Calu3 (cell line): ENCODE measurements at regions not wholly inside any gene's neighbourhood (a gene's known extent, or its start where the extent isn't known, plus 50 kb on each side); places are given as distances from the start of the nearest gene placed in this dataset.

Experiments used
- BruUV-seq: library from RNA; stranded (reverse); fragments of 400-500 nt; replicated peaks from 2 replicates; lab custom pipeline; 2021; lab: Mats Ljungman, UMichigan
- CTCF ChIA-PET: fragments of 300-600 bp; sonication (Branson Sonifier 250); formaldehyde crosslinking; loops from one replicate; lab custom pipeline; 2022; ENCODE audit warnings: antibody characterized with exemption; lab: Charles Lee
- DNase-seq: peaks from one replicate; pipeline ENCODE4 v3.0.0; 2022
- H3K27ac Mint-ChIP-seq: one replicate; pipeline ENCODE4 v1.8.0; 2022; ENCODE audit warnings: mixed read lengths; ENCODE audit not compliant: unreplicated experiment
- H3K27me3 Mint-ChIP-seq: one replicate; pipeline ENCODE4 v1.8.0; 2022; ENCODE audit warnings: mixed read lengths; ENCODE audit not compliant: unreplicated experiment
- H3K36me3 Mint-ChIP-seq: one replicate; pipeline ENCODE4 v1.8.0; 2022; ENCODE audit warnings: mild to moderate bottlenecking, moderate library complexity, mixed read lengths; ENCODE audit not compliant: insufficient read depth, unreplicated experiment
- H3K4me1 Mint-ChIP-seq: one replicate; pipeline ENCODE4 v1.8.0; 2022; ENCODE audit warnings: mild to moderate bottlenecking, low read depth, mixed read lengths; ENCODE audit not compliant: unreplicated experiment
- H3K4me3 Mint-ChIP-seq: one replicate; pipeline ENCODE4 v1.8.0; 2022; ENCODE audit warnings: mild to moderate bottlenecking, low read depth, moderate library complexity, mixed read lengths; ENCODE audit not compliant: unreplicated experiment
- H3K9me3 Mint-ChIP-seq: one replicate; pipeline ENCODE4 v1.8.0; 2022; ENCODE audit warnings: low read depth, mixed read lengths; ENCODE audit not compliant: unreplicated experiment
- CTCF ChIP-seq: fragments of 200-600 bp; IDR thresholded peaks from one replicate; pipeline ENCODE4 v1.8.0; 2022; ENCODE audit warnings: antibody characterized with exemption; ENCODE audit not compliant: unreplicated experiment
- intact Hi-C: fragments of 100-400 bp; cut with micrococcal nuclease; formaldehyde crosslinking; loops from one replicate; pipeline ENCODE4 v1.10.0; 2022; ENCODE audit not compliant: unreplicated experiment

- no peak overlapping the region for H3K4me3 Mint-ChIP-seq
- TF ChIP-seq CTCF, result no peak
- H3K27me3 Mint-ChIP-seq, result no peaks in the 10 kb centered on the region
- peaks cover 2% of the 10 kb centered on the region for H3K9me3 Mint-ChIP-seq
- CTCF ChIA-PET, result no interaction called here
- H3K36me3 Mint-ChIP-seq, result no peaks in the 10 kb centered on the region
- H3K4me1 Mint-ChIP-seq, result no peaks in the 10 kb centered on the region
- H3K27ac Mint-ChIP-seq, result no peak overlapping the region
- intact Hi-C loops, result loop anchor here (10.0 kb wide), 1 partner anchor 65 kb away; no protein-coding TSS in a partner anchor
- DNase-seq, result no peak
- no TSS peak for BruUV-seq
These were observed 338.6 kb downstream of the TBX15 start for GRCh38 chr1:118649369-118650106.

DNA sequence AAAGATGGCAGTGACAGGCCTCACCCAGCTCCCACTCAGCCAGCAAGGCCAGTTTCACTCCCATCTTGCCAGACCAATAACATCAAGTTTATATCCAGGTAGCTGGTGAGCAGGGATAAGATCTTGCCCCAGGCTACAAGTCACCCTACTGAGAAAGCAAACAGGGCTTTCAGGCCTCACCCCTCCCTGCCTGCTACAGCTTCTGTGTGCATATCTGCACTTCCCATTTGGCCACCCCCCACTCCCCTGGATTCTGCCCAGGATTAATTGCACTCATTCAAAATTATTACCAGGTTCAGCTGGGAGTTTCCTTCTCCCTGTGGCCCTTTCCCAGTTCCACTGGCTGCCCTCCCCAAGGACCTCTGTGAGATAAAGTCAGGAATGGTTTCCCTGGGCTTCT is 352.1 kb downstream of the TBX15 start:
- peaks cover 21% of the 10 kb centered on the region for H3K9me3 Mint-ChIP-seq
- BruUV-seq, result no TSS peak
- intact Hi-C loops, result no loop called here
- H3K27me3 Mint-ChIP-seq, result no peaks in the 10 kb centered on the region
- CTCF ChIA-PET, result interaction anchor here (0.7 kb wide), 1 partner anchor 1108 kb away, joined by 3 read pairs; no protein-coding TSS in a partner anchor
- H3K36me3 Mint-ChIP-seq, result no peaks in the 10 kb centered on the region
- no peak for TF ChIP-seq CTCF
- no peak overlapping the region for H3K27ac Mint-ChIP-seq
- no peak overlapping the region for H3K4me3 Mint-ChIP-seq
- H3K4me1 Mint-ChIP-seq, result no peaks in the 10 kb centered on the region
- no peak for DNase-seq

GRCh38 chr1:118627435-118627834 is 360.7 kb downstream of the TBX15 start:
- intact Hi-C loops, result no loop called here
- DNase-seq, result no peak
- Mint-ChIP-seq H3K9me3 (peaks cover 9% of the 10 kb centered on the region), H3K4me1 (no peaks in the 10 kb centered on the region), H3K27me3 (no peaks in the 10 kb centered on the region), H3K27ac (no peak overlapping the region), H3K36me3 (no peaks in the 10 kb centered on the region), H3K4me3 (no peak overlapping the region)
- TF ChIP-seq CTCF, result no peak
- no TSS peak for BruUV-seq
- CTCF ChIA-PET, result no interaction called here

GRCh38 chr1:118621839-118622238 is 366.3 kb downstream of the TBX15 start:
- DNase-seq, result no peak
- CTCF ChIA-PET, result no interaction called here
- Mint-ChIP-seq H3K27me3 (no peaks in the 10 kb centered on the region), H3K4me3 (no peak overlapping the region), H3K4me1 (no peaks in the 10 kb centered on the region), H3K36me3 (no peaks in the 10 kb centered on the region), H3K27ac (no peak overlapping the region), H3K9me3 (peaks cover 3% of the 10 kb centered on the region)
- intact Hi-C loops, result no loop called here
- BruUV-seq, result no TSS peak
- no peak for TF ChIP-seq CTCF
